Natural killer cell (primary cell): ENCODE measurements at regions not wholly inside any gene's neighbourhood (a gene's known extent, or its start where the extent isn't known, plus 50 kb on each side); places are given as distances from the start of the nearest gene placed in this dataset.

ENCODE experiments used
- ATAC-seq, 3 donors: fragments of 150-1000 bp in 2 of 3; fragments of 200-7000 bp in 1 of 3; cut with Tn5 transposase; 1 replicate in 1 of 3; 2 replicates in 2 of 3; pipeline ENCODE4 v1.10.0; 2021; ENCODE audit warnings: mild to moderate bottlenecking in 2 of 3, moderate library complexity in 2 of 3
- DNase-seq, 2 donors: peaks; one replicate each; pipeline versions ENCODE4 v3.0.0 to v3.0.0-alpha.2; 2013 to 2021; ENCODE audit warnings: mixed read lengths in 1 of 2
- H3K27ac ChIP-seq: one replicate; pipeline ENCODE4 v1.5.1; 2013; ENCODE audit warnings: mild to moderate bottlenecking, low read length
- H3K27me3 ChIP-seq: one replicate; pipeline ENCODE4 v1.6.1; 2013; ENCODE audit warnings: low read length; ENCODE audit not compliant: control insufficient read depth, insufficient read depth
- H3K36me3 ChIP-seq: one replicate; pipeline ENCODE4 v1.6.1; 2013; ENCODE audit warnings: low read length; ENCODE audit not compliant: control insufficient read depth, insufficient read depth
- H3K4me1 ChIP-seq: one replicate; pipeline ENCODE4 v1.6.1; 2013; ENCODE audit warnings: low read length; ENCODE audit not compliant: control insufficient read depth, insufficient read depth
- H3K4me3 ChIP-seq: one replicate; pipeline ENCODE4 v1.5.1; 2013; ENCODE audit warnings: low read length
- H3K9me3 ChIP-seq: one replicate; pipeline ENCODE4 v1.6.1; 2013; ENCODE audit warnings: low read length; ENCODE audit not compliant: control insufficient read depth, insufficient read depth
- H3K27ac Mint-ChIP-seq, 2 donors: one replicate each; pipeline ENCODE4 v1.8.0; 2022; ENCODE audit warnings: mild to moderate bottlenecking in 2 of 2, mixed read lengths in 2 of 2, moderate library complexity in 1 of 2
- H3K27me3 Mint-ChIP-seq, 2 donors: one replicate each; pipeline ENCODE4 v1.8.0; 2022; ENCODE audit warnings: low read depth in 2 of 2, mixed read lengths in 2 of 2
- H3K36me3 Mint-ChIP-seq: one replicate; pipeline ENCODE4 v1.8.0; 2022; ENCODE audit warnings: mixed read lengths
- H3K4me1 Mint-ChIP-seq, 2 donors: one replicate each; pipeline ENCODE4 v1.8.0; 2022; ENCODE audit warnings: mixed read lengths in 2 of 2
- H3K4me3 Mint-ChIP-seq: one replicate; pipeline ENCODE4 v1.8.0; 2022; ENCODE audit warnings: mild to moderate bottlenecking, moderate library complexity, mixed read lengths
- H3K9me3 Mint-ChIP-seq, 2 donors: one replicate each; pipeline ENCODE4 v1.8.0; 2022; ENCODE audit warnings: mixed read lengths in 2 of 2
- WGBS: methylation state at CpG from one replicate; pipeline ENCODE4 v1.1.7; 2013; ENCODE audit warnings: missing lambda C conversion rate; ENCODE audit not compliant: insufficient coverage; 5-methylcytosine and 5-hydroxymethylcytosine counted together
- intact Hi-C: fragments of 100-400 bp; cut with micrococcal nuclease; formaldehyde crosslinking; loops from one replicate; pipeline ENCODE4 v1.14.2; 2022
- TF ChIP-seq, protein P1 (sequence below): fragments of 200-600 bp; IDR thresholded peaks from one replicate; pipeline ENCODE4 v1.8.0; 2022; ENCODE audit warnings: antibody characterized with exemption

DNA sequence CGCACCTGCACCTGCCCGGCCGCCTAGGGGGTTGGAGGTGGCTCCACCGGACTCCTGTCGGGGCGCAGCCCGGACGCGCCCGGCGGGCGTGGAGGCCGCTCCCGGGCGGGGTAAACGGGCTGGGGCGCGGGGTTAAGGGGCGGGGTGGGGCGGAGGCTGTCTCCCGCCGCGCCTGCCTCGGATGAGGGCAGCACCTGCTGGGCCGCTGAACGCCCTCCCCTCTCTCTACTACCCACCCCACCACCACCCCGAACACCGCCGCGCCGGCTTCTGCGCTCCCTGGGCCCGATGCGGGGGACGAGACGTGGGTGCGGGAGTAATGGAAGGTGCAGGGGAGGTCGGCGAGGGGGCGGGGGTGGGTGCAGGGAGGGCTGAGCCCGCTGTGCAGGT is 224.8 kb upstream of the ID2 start:
- Mint-ChIP-seq H3K4me3 (peak overlapping the region; percentile 93), H3K9me3 (no peaks in the 10 kb centered on the region), H3K36me3 (no peaks in the 10 kb centered on the region), H3K27ac (peak overlapping the region; percentile 99 to 100), H3K4me1 (peaks cover 84 to 85% of the 10 kb centered on the region in 2 donors), H3K27me3 (no peaks in the 10 kb centered on the region)
- H3K9me3 ChIP-seq = no peaks in the 10 kb centered on the region
- H3K27me3 ChIP-seq = no peaks in the 10 kb centered on the region
- intact Hi-C loops = loop anchor here (2.0 to 10.0 kb wide), 5 partner anchors 14 to 225 kb away; partner anchors contain the start of gene ID2
- DNase-seq (peak in 1 of 2 donors; percentile 63), ATAC-seq (peak; percentile 6 to 44 (median 35))
- TF ChIP-seq, protein P1, sequence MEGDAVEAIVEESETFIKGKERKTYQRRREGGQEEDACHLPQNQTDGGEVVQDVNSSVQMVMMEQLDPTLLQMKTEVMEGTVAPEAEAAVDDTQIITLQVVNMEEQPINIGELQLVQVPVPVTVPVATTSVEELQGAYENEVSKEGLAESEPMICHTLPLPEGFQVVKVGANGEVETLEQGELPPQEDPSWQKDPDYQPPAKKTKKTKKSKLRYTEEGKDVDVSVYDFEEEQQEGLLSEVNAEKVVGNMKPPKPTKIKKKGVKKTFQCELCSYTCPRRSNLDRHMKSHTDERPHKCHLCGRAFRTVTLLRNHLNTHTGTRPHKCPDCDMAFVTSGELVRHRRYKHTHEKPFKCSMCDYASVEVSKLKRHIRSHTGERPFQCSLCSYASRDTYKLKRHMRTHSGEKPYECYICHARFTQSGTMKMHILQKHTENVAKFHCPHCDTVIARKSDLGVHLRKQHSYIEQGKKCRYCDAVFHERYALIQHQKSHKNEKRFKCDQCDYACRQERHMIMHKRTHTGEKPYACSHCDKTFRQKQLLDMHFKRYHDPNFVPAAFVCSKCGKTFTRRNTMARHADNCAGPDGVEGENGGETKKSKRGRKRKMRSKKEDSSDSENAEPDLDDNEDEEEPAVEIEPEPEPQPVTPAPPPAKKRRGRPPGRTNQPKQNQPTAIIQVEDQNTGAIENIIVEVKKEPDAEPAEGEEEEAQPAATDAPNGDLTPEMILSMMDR = no peak
- H3K4me1 ChIP-seq = peaks cover 75% of the 10 kb centered on the region
- peak overlapping the region; percentile 42 for H3K4me3 ChIP-seq
- H3K36me3 ChIP-seq = peaks cover 5% of the 10 kb centered on the region
- H3K27ac ChIP-seq = peak overlapping the region; percentile 99
- 10% methylated on average over 33 of the region's 41 CpGs for WGBS

DNA sequence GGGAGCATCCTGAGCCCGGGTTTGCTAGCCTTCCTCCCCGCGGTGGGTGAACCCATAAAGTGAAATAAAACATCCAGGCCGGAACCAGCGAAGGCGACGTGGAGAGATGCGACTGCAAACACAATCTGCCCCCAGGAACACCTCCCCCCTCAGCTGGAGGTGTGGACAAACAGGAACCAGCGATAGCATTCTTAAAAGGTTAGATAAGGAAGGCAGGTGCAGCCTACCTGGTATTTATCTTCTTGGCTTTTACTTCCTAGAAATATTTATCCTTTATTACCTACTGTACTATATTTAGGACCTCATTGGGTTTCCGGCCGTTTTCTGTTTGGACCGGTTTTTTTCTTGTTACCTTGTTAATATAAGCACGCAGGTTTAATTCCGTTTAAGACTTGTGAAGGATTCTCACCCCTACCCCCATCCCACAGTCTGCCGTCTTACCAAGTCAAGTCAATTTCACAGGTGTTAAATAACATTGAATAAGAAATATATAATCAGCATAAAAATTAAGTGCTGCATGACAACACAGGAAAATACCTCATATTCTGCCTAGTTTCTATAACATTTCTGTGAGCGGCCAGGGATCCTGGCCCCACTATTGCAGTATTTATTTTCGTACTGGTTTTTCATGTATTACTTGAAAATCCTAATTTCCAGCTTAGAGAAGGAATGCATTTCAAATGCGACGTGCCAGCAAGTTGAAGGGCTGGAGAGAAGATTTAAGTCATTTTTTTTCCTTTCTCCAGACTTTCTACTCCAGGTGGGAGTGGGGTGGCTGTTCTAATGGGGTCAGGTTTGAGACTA is 224.0 kb upstream of the ID2 start:
- 39% methylated on average over 12 of the region's 19 CpGs for WGBS

DNA sequence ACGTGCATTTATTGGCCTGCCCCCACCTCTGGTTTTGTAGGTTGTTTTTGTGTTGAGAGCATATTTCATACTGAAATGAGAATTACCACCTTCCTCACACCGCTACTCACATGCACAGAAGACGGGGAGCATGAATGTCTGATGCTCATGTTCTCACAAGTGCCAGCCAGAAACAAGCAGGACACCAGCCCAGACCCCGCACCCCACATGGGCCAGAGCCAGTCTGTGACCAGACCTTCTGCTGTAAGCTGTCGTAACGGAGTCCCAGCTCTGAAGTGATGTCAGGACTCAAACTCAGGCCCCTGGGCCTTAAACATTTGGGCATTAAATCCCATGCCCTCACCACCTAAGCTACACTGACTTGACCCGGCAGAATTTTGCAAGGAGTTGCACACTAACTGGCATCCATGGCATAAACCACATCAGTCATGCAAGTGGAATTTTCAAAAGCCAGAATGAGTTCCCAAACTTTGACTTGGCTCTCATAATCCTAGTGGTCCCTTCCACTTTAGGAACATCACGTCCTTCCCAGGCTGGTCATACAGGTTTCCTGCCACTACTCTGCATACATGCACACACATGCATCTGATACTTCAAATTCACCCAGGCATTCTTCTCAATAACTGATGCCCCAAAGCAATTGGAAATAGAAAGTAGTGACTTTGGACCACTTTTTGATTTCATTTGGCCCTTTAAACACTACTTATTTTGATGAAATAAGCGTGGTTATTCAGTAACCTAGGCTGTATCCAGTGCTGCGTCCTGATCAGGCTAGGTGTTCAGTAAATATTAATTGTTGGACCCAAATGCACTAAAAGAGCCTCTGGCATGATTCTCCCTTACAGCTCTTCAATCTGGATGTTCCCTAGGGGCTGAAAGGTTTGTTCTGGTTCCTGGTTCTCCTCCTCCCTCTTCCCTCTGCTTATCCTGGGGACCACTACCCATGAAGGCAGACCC is 223.1 kb upstream of the ID2 start:
- TF ChIP-seq, protein P1 = no peak
- Mint-ChIP-seq H3K36me3 (no peaks in the 10 kb centered on the region), H3K4me1 (peaks cover 83 to 86% of the 10 kb centered on the region in 2 donors), H3K4me3 (peak overlapping the region; percentile 93), H3K27ac (peak overlapping the region; percentile 99 to 100), H3K9me3 (no peaks in the 10 kb centered on the region), H3K27me3 (no peaks in the 10 kb centered on the region)
- ATAC-seq = no peak
- Histone ChIP-seq H3K9me3 (no peaks in the 10 kb centered on the region), H3K4me1 (peaks cover 69% of the 10 kb centered on the region), H3K27me3 (no peaks in the 10 kb centered on the region), H3K27ac (peak overlapping the region; percentile 99), H3K4me3 (no peak overlapping the region), H3K36me3 (peaks cover 6% of the 10 kb centered on the region)
- DNase-seq = no peak
- intact Hi-C loops = loop anchor here (1.0 to 10.0 kb wide), 4 partner anchors 19 to 224 kb away; partner anchors contain the start of gene ID2
- WGBS = 72% methylated on average over 9 of the region's 10 CpGs

More for the DNA sequence above, 224.0 kb upstream of the ID2 start:
- Histone ChIP-seq H3K4me3 (peak overlapping the region; percentile 42), H3K36me3 (peaks cover 6% of the 10 kb centered on the region), H3K4me1 (peaks cover 75% of the 10 kb centered on the region), H3K27me3 (no peaks in the 10 kb centered on the region), H3K9me3 (no peaks in the 10 kb centered on the region), H3K27ac (peak overlapping the region; percentile 99)
- intact Hi-C loops = loop anchor here (1.0 to 10.0 kb wide), 6 partner anchors 15 to 224 kb away; partner anchors contain the start of gene ID2
- no peaks in the 10 kb centered on the region for H3K36me3 Mint-ChIP-seq
- peak overlapping the region; percentile 93 for H3K4me3 Mint-ChIP-seq
- DNase-seq (peak in 1 of 2 donors; percentile 60), ATAC-seq (peak in 2 of 3 donors; percentile 16 to 21)
- peaks cover 86 to 88% of the 10 kb centered on the region in 2 donors for H3K4me1 Mint-ChIP-seq
- TF ChIP-seq, protein P1 = no peak
- H3K27me3 Mint-ChIP-seq = no peaks in the 10 kb centered on the region
- peak overlapping the region; percentile 99 to 100 for H3K27ac Mint-ChIP-seq
- H3K9me3 Mint-ChIP-seq = no peaks in the 10 kb centered on the region
